Fibroblast of lung (primary cell): ENCODE measurements at regions not wholly inside any gene's neighbourhood (a gene's known extent, or its start where the extent isn't known, plus 50 kb on each side); places are given as distances from the start of the nearest gene placed in this dataset.

Experiments used
- CTCF ChIP-seq, 2 donors: IDR thresholded peaks in 1 of 2; conservative IDR thresholded peaks in 1 of 2; 1 replicate in 1 of 2; 2 replicates in 1 of 2; pipeline ENCODE4 v1.5.1; 2011 to 2012; ENCODE audit warnings: low read length in 2 of 2, control low read depth in 1 of 2, inconsistent platforms in 1 of 2, low read depth in 1 of 2, mild to moderate bottlenecking in 1 of 2
- EZH2 ChIP-seq: IDR thresholded peaks from 2 replicates; pipeline ENCODE4 v1.5.1; 2012; ENCODE audit warnings: low read length, control low read depth, mild to moderate bottlenecking; ENCODE audit errors: missing control alignments

- TF ChIP-seq CTCF (conservative IDR thresholded peaks at IDR 0.05 in 1 of 2, IDR thresholded peaks at IDR 0.05 in 1 of 2; ENCODE audit: low read depth in 1 of 2, low read length in 2 of 2), result no peak
- TF ChIP-seq EZH2, result no peak
Measured at GRCh38 chr5:145157841-145158240, 677.3 kb downstream of the PRELID2 start.
